HG02885 (cell line): ENCODE measurements at regions not wholly inside any gene's neighbourhood (a gene's known extent, or its start where the extent isn't known, plus 50 kb on each side); places are given as distances from the start of the nearest gene placed in this dataset.
"Not testable (repeated sequence)": the region's sequence is repeated elsewhere in the genome, so short reads cannot be mapped to it uniquely, and the experiment has no call there.

Experiments used
- ATAC-seq: cut with Tn5 transposase; IDR thresholded peaks from one replicate; pipeline ENCODE4 v1.9.1; 2021; ENCODE audit warnings: mild to moderate bottlenecking; ENCODE audit not compliant: unreplicated experiment, poor library complexity

DNA sequence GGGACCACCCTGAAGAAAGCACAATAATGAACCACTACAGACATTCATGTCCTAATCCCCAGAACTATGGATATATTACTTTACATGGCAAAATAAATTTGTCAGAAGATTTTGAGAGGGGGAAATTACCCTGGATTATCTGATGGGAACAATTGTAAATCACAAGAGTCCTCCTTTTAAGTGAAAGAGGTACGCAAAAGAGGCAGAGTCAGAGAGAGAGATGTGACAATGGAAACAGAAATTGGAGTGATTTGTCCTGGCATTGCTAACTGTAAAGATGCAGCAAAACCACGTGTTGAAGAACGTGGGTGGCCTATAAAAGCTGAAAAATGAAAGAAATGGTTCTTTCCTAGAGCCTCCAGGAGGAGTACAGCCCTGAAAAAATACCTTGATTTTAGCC, 1121.4 kb upstream of the ALCAM start:
- ATAC-seq: no peak

DNA sequence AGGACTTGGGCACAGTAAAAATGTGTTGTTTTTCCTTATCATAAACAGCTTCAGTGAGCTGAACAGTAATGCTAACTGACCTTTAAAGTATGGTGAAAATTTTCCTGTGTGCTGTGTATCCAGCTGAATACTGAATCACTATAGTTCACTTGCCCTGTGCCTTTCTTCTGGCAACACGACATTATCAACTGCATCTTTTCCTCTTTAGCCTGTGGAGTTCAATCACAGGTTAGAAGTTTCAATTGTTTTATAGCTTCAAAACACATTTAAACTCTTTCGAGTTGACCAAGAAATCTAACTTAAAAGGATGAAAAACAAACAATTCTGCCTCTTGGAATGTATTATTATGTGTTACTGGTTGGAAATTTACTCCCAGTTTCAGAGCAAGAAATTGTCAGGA, 1120.7 kb upstream of the ALCAM start:
- ATAC-seq: no peak

GRCh38 chr3:104257486-104257885, 1109.2 kb upstream of the ALCAM start:
- ATAC-seq: no peak

GRCh38 chr3:104263477-104263876, 1103.2 kb upstream of the ALCAM start:
- ATAC-seq: no peak

DNA sequence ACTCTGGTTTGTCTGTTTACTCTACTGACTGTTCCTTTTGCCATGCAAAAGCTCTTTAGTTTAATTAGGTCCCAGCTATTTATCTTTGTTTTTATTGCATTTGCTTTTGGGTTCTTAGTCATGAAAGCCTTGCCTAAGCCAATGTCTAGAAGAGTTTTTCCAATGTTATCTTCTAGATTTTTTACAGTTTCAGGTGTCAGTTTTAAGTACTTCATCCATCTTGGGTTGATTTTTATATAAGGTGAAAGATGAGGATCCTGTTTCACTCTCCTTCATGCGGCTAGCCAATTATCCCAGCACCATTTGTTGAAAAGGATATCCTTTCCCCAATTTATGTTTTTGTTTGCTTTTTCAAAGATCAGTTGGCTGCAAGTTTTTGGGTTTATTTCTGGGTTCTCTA, 1100.5 kb upstream of the ALCAM start:
- ATAC-seq: not testable (repeated sequence)

GRCh38 chr3:104269771-104270170, 1096.9 kb upstream of the ALCAM start:
- ATAC-seq: no peak

DNA sequence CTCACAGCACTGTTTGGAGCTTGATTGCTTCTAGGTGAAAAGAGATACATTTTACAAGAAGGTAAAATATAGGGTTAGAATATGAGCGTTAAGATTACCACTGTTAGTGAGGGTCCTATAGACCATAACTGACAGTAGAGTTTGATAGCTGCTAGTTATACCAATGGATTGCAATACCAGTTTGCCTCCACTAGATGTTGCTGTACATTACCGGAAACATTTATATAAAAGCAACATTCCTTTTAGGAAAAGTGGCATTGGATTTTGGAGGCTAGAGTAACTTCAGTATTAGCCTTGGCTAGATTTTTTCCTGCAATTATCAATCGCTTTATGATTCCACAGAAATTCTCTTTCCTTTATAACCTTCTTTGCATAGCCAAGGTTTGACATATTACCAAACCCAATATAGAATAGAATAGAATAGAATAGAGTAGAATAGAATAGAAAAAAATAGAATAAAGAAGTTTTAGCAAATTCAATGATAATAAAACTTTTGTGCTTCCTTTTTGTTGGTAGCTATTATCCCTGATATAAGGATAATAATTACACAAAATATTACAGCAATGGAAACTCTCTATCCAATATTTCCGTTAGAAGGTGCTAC, 1093.6 kb upstream of the ALCAM start:
- peak; percentile 87 for ATAC-seq

DNA sequence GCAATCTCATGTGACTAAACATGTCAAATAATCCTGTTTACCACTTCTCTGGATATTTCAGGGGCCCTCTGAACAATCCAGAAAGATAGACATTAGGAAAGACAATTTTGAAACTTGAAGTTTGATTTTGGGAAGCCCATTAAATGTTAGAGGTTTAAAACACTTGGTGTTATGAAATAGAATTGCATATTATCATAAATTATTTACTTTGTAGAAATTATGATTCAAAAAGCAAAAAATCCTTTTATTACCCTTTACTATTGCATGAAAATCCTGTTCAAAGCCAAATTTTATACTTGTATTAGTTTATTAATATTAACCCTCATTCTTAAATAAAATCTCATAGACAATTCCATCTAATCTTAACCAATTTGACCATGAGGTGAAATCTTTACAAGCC, 1091.5 kb upstream of the ALCAM start:
- no peak for ATAC-seq

DNA sequence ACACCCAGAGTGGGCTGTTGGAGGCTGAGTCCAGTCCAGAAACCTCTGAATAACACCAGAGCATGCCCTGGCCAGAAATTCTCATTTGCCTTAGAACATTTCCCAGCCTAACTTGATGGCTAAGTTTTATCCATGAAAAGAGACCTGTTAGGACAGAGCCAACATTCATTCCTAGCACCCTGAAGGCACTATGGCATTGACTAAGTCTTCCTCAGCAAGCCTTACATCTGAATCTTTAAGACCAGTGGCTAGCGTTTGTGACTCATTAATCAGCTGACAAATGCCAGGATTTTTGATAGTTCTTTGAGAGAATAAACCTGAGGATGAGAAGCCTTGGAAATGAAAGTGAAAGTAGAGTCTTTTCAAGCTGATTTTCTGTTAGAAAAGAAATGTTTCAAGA, 1087.1 kb upstream of the ALCAM start:
- ATAC-seq: no peak

GRCh38 chr3:104281713-104282112, 1085.0 kb upstream of the ALCAM start:
- ATAC-seq: no peak

DNA sequence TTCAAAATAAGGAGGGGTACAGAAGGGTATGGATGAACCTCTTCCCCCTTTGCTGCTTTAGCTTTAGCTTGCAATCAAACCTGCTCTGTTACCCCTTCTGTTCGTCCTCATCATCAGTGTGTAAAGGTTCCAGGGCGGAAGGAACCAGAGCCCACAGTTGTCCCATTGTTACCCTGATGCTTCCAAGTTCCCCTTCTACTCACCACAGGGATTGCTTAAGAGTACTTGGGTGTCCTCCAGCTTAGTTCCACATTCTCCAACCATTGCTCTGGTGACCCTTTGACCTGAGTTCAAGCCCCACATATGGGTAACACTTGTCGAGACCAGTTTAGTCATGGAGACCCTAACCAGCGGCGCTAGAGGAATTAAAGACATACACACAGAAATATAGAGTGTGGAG, 1080.1 kb upstream of the ALCAM start:
- ATAC-seq: no peak

DNA sequence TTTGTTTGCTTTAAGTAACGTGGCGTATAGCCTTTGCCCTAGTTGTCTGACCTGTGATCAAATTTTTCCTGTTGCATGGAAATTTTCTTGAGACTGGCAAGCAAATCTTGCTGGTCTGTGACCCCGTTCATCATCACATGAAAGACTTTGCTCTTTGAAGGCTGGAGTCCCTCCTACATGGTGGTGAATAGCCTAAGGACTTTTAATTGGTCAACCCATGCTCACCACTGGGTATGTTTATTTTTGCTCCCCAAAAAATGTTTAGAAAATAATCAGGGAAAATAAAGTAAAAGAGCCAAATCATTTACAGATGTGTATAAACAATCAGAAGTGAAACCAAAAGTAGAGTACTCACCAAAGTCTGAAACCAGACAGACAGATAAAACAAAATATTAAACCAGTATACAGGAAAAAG, 1075.3 kb upstream of the ALCAM start:
- peak; percentile 68 for ATAC-seq

DNA sequence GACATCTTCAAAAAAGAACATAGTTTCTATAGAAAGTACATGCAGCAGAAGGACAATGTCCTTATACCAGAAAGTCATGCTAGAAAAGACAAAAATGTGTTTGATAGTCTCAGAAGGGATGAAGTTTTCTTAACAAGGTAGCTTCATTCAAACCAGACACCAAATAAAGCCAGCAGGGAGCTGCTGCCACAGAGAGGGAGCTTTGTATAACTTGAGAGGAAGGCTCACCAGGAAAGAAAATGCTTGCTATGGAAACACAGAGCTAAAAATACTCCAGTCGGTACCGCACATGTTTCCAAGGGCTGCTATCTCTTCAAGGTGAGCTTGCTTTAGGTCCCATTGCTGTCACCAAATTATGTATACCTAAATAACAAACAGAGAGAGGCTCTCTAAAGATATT, 1074.8 kb upstream of the ALCAM start:
- peak; percentile 26 for ATAC-seq

GRCh38 chr3:104297617-104298016, 1069.1 kb upstream of the ALCAM start:
- no peak for ATAC-seq

GRCh38 chr3:104298662-104299061, 1068.0 kb upstream of the ALCAM start:
- ATAC-seq: no peak

DNA sequence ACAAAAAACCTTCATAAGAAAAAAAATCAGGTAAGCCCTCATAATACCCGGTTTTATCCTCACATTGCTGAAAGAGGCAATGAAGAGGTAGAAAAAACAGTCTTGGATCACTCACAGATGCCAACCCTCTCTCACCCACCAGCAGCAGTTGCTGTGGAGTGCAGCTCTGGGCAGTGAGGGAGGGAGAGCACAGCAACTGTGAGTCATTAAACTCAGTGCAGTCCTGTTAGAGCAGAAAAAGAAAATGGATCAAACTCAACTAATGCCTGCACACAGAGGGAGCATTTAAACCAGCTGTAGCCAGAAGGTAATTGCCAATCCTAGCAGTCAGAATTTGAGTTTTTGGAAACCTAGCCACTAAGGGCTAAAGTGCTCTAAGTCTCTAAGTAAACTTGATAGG, 1050.6 kb upstream of the ALCAM start:
- no peak for ATAC-seq

- no peak for ATAC-seq
Measured at GRCh38 chr3:104323226-104323625, 1043.5 kb upstream of the ALCAM start.

DNA sequence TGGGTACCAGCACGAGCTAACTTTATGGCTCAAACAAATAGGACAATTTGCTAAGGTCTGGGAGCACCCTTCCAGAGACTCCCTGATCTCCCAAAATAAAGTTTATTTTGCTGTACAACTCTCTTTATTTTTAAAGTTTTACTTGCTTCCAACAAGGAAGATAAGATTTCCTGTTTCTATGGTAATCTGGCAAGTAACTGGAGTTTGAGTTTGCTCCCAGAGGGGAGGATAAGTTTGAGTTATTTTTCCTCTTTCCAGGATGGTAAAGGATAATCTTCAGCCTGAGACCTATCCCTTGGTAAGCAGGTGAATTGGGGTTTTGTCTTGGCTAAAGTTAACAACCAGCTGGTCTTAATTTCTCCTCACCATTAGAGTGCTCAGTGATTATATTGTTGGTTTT, 1019.4 kb upstream of the ALCAM start:
- no peak for ATAC-seq

DNA sequence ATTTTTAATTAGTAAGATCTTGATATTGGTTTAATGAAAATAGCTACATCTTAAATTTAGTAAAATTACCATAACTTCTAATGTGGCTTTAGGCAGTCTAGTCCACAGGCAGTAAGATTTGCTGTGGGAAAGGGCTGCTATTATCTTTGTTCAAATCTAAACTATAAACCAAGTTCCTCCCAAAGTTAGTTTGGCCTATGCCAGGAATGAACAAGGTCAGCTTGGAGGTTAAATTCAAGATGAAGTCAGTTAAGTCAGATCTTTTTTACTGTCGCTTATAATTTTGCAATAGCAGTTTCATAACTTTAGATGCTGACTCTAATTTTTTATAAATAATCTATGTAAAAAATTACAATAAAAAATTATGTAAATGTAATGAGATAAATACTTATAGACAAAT, 1016.9 kb upstream of the ALCAM start:
- no peak for ATAC-seq

GRCh38 chr3:104353951-104354350, 1012.8 kb upstream of the ALCAM start:
- ATAC-seq: no peak

DNA sequence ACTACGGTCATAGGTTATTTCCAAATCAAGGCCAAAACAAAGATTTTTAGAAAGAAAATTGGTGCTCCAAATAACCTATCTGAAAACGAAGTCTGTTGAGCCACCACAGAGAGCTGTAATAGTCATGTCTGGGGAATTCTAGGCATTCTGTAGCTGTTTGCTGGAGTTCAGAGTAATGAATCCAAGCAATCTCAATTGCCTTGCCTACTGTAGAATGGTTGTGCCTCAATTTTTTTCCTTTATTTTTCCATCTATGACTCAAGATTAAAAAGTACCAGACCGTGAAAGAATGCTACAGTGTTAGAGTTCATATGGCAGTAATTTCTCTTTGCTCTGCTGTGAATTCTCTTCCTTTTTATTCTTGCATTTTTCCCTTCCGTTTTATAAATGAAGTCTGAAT, 1007.2 kb upstream of the ALCAM start:
- ATAC-seq: no peak

DNA sequence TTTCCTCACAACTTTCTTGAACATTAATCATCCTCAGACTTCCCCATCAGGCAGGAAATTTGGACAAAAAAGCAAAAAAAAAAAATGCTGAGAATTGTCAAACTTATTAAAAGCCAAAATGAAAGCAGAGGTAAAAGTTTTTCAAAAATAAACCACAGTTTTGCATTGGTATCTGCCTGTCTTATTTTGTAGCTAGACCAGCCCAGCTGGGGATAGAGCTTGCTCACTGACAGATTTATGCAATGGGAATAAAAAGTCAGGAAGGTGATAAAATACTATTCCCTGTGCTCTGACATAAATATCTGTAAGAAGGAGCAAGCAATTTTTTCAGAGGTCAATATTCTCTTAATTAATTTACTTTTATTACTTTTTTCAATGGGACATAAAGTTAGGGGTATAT, 1006.7 kb upstream of the ALCAM start:
- ATAC-seq: no peak

DNA sequence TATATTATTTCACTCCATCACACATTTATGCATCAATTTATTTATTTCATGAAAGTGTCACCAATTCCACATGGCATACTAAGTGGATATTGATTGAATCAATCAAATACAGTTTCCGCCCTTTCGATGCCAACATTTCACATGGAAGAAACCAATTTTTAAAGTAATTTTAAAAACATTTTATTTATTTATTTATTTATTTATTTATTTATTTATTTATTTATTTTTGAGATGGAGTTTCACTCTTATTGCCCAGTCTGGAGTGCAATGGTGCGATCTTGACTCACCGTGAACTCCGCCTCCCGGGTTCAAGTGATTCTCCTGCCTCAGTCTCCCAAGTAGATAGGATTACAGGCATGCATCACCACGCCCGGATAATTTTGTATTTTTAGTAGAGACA, 1005.0 kb upstream of the ALCAM start:
- ATAC-seq: not testable (repeated sequence)
